Calu3 (cell line): ENCODE measurements at regions not wholly inside any gene's neighbourhood (a gene's known extent, or its start where the extent isn't known, plus 50 kb on each side); places are given as distances from the start of the nearest gene placed in this dataset.

Source experiments
- BruUV-seq: library from RNA; stranded (reverse); fragments of 400-500 nt; replicated peaks from 2 replicates; lab custom pipeline; 2021; lab: Mats Ljungman, UMichigan
- CTCF ChIA-PET: fragments of 300-600 bp; sonication (Branson Sonifier 250); formaldehyde crosslinking; loops from one replicate; lab custom pipeline; 2022; ENCODE audit warnings: antibody characterized with exemption; lab: Charles Lee
- DNase-seq: peaks from one replicate; pipeline ENCODE4 v3.0.0; 2022
- H3K27ac Mint-ChIP-seq: one replicate; pipeline ENCODE4 v1.8.0; 2022; ENCODE audit warnings: mixed read lengths; ENCODE audit not compliant: unreplicated experiment
- H3K27me3 Mint-ChIP-seq: one replicate; pipeline ENCODE4 v1.8.0; 2022; ENCODE audit warnings: mixed read lengths; ENCODE audit not compliant: unreplicated experiment
- H3K36me3 Mint-ChIP-seq: one replicate; pipeline ENCODE4 v1.8.0; 2022; ENCODE audit warnings: mild to moderate bottlenecking, moderate library complexity, mixed read lengths; ENCODE audit not compliant: insufficient read depth, unreplicated experiment
- H3K4me1 Mint-ChIP-seq: one replicate; pipeline ENCODE4 v1.8.0; 2022; ENCODE audit warnings: mild to moderate bottlenecking, low read depth, mixed read lengths; ENCODE audit not compliant: unreplicated experiment
- H3K4me3 Mint-ChIP-seq: one replicate; pipeline ENCODE4 v1.8.0; 2022; ENCODE audit warnings: mild to moderate bottlenecking, low read depth, moderate library complexity, mixed read lengths; ENCODE audit not compliant: unreplicated experiment
- H3K9me3 Mint-ChIP-seq: one replicate; pipeline ENCODE4 v1.8.0; 2022; ENCODE audit warnings: low read depth, mixed read lengths; ENCODE audit not compliant: unreplicated experiment
- CTCF ChIP-seq: fragments of 200-600 bp; IDR thresholded peaks from one replicate; pipeline ENCODE4 v1.8.0; 2022; ENCODE audit warnings: antibody characterized with exemption; ENCODE audit not compliant: unreplicated experiment
- intact Hi-C: fragments of 100-400 bp; cut with micrococcal nuclease; formaldehyde crosslinking; loops from one replicate; pipeline ENCODE4 v1.10.0; 2022; ENCODE audit not compliant: unreplicated experiment

- no peak overlapping the region for H3K27ac Mint-ChIP-seq
- BruUV-seq = no TSS peak
- peaks cover 2% of the 10 kb centered on the region for H3K9me3 Mint-ChIP-seq
- no peak for DNase-seq
- H3K4me1 Mint-ChIP-seq = no peaks in the 10 kb centered on the region
- H3K4me3 Mint-ChIP-seq = no peak overlapping the region
- no peaks in the 10 kb centered on the region for H3K27me3 Mint-ChIP-seq
- no peak for TF ChIP-seq CTCF
- CTCF ChIA-PET = no interaction called here
- intact Hi-C loops = no loop called here
- H3K36me3 Mint-ChIP-seq = no peaks in the 10 kb centered on the region
These were observed 143.3 kb upstream of the IRX2 start for GRCh38 chr5:2894736-2895135.

GRCh38 chr5:2894316-2894715, 142.8 kb upstream of the IRX2 start:
- H3K4me3 Mint-ChIP-seq = no peak overlapping the region
- CTCF ChIA-PET = no interaction called here
- BruUV-seq = no TSS peak

GRCh38 chr5:2892466-2893000, 141.1 kb upstream of the IRX2 start:
- Mint-ChIP-seq H3K9me3 (peaks cover 2% of the 10 kb centered on the region), H3K36me3 (no peaks in the 10 kb centered on the region), H3K4me1 (no peaks in the 10 kb centered on the region), H3K4me3 (no peak overlapping the region), H3K27me3 (no peaks in the 10 kb centered on the region), H3K27ac (no peak overlapping the region)
- no peak for DNase-seq
- CTCF ChIA-PET = no interaction called here
- no peak for TF ChIP-seq CTCF
- no TSS peak for BruUV-seq
- intact Hi-C loops = no loop called here

More at GRCh38 chr5:2894316-2894715, 142.8 kb upstream of the IRX2 start:
- no peak for DNase-seq
- intact Hi-C loops = no loop called here
- Mint-ChIP-seq H3K27me3 (no peaks in the 10 kb centered on the region), H3K9me3 (peaks cover 2% of the 10 kb centered on the region), H3K4me1 (no peaks in the 10 kb centered on the region), H3K27ac (no peak overlapping the region), H3K36me3 (no peaks in the 10 kb centered on the region)
- TF ChIP-seq CTCF = no peak

- Mint-ChIP-seq H3K27me3 (no peaks in the 10 kb centered on the region), H3K4me3 (no peak overlapping the region), H3K36me3 (no peaks in the 10 kb centered on the region), H3K9me3 (peaks cover 2% of the 10 kb centered on the region), H3K27ac (no peak overlapping the region), H3K4me1 (no peaks in the 10 kb centered on the region)
- TF ChIP-seq CTCF = no peak
- no peak for DNase-seq
- BruUV-seq = no TSS peak
- CTCF ChIA-PET = no interaction called here
- intact Hi-C loops = no loop called here
These were observed 140.3 kb upstream of the IRX2 start for GRCh38 chr5:2891781-2892180.
